ENCODE measurements at regions not wholly inside any gene's neighbourhood (a gene's known extent, or its start where the extent isn't known, plus 50 kb on each side); places are given as distances from the start of the nearest gene placed in this dataset.
A peak's percentile ranks its signal among the peaks of the same experiment; 100 is the strongest.
"Not testable (repeated sequence)": the region's sequence is repeated elsewhere in the genome, so short reads cannot be mapped to it uniquely, and the experiment has no call there.

GRCh38 chr10:63929831-63930467 lies 408.7 kb downstream of the REEP3 start:
- no peak for DNase-seq

DNA sequence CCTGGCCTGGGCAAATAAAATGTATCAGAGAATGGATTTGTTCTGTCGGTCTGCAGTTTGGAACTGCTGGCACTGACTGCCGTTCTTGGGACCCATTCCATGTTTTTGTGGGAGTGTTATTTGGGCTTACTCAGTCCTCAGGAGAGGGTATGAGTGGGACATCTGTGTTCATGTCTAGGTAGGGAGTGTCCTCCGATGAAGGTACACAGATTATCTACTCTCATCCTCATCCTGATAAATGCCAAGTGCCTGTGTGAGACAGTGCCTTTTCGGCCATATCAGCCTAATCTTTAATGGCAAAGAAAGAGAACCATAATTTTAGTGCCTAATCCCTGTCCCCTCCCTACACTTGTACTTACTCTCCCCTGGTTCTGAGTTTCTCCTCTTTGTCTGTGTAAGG lies 409.4 kb downstream of the REEP3 start:
- no peak for DNase-seq

DNA sequence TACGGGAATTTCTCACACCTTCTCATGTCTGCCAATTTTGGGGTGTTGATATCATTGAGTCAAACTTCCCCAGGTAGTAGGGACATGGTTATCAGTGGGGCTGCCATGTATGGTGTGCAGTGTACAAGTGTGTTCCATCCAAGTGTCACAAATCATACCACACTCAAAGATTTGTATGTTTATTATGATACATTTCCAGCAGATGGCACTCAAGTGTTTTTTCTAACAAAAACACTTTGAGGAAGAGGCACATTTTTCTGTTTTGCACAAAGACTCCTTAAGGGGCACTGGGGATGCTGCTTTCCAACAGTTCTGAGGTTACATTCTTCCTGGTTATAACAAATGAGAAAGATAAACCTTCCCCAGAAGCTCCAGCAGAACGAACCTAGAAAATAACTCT lies 414.5 kb downstream of the REEP3 start:
- DNase-seq = peak; percentile 83

DNA sequence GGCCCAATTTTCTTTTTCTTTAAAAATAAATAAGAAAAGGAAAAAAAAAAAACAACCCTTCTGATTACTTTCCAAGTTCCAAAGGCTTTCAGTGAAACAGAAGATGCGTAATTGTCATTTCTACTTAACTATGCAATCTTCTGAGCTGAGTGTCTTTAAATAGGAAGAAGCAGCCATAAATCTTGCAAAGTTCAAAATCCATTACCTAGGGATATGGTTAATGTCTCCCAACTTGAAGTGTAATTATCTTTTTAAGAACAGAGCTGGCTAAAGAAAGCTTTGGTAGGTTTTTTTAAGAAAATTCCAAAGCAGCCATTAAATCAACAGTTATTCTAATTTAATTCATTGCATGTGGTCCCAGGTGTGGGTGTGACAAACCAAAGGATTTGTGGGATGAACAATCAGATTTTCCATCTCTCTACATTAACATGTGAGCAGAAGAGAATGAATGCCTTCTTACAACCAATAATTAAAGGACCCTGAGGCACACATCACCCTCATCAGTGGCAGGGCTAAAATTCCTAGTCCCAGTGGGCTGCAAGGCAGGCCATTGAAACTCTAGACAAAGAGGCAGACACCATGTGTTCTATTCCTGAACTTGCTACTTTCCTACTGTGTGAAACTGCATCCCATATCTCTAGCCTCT lies 419.2 kb downstream of the REEP3 start:
- no peak for DNase-seq

- no peak for DNase-seq
Measured at GRCh38 chr10:63964406-63964805, 443.2 kb downstream of the REEP3 start.

DNA sequence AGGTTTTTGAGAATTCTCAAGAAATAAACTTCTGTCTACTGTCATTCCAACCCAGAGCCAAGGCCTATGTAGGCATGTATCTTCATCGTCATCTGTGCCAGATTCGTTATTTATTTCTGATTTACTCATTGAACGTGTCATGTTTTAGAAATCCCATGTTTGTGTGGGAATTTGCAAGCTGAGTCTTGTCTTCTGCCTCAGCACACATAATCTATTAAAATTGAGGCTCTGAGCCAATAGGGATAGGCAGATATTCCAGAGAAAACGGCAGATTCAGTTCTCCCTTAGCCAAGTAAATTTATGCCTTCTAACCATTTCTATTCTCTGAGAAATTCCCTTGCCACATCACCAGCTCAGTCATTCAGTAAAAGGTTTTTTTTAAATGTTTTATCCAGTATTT lies 444.6 kb downstream of the REEP3 start:
- no peak for DNase-seq

GRCh38 chr10:63972949-63973827 lies 452.0 kb downstream of the REEP3 start:
- no peak for DNase-seq

GRCh38 chr10:63976538-63976937 lies 455.3 kb downstream of the REEP3 start:
- peak; percentile 89 for DNase-seq

DNA sequence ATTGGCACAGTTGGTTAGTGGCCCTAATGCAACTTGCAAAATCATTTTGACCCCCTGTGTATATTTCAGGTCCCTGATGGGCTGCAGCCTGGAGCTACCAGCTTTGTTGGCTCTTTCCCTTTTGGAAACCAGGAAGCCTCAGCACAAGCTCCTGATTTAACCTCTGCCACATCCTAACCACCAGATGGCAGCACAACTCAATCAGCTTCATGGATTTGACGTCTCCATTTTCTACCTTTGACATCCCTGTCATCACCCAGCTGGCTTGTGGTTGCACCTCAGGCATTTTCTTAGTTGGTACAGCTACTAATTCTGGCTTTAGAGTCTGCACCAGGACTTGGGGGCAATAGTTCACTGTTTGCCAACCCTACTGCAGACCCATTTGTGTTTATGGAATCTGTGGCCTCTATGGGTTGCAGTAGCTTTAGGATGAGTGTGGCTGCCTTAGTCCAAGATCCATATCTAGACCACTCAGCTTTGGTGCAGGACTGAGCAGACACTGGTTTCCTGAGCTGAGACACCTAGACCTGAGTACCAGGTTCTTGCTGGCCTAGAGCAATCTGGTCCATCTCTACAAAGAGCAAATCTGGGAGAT lies 456.2 kb downstream of the REEP3 start:
- DNase-seq = peak; percentile 79

- peak; percentile 50 for DNase-seq
Measured at GRCh38 chr10:63980870-63981269, 459.7 kb downstream of the REEP3 start.

DNA sequence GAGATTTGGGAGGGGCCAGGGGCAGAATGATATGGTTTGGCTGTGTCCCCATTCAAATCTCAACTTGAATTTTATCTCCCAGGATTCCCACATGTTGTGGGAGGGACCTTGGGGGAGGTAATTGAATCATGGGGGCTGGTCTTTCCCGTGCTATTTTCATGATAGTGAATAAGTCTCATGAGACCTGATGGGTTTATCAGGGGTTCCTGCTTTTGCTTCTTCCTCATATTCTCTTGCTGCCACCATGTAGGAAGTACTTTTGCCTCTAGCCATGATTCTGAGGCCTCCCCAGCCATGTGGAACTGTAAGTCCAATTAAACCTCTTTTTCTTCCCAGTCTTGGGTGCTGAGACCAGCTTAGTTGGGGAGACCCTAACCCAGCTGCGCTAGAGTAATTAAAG lies 462.9 kb downstream of the REEP3 start:
- DNase-seq = not testable (repeated sequence)

DNA sequence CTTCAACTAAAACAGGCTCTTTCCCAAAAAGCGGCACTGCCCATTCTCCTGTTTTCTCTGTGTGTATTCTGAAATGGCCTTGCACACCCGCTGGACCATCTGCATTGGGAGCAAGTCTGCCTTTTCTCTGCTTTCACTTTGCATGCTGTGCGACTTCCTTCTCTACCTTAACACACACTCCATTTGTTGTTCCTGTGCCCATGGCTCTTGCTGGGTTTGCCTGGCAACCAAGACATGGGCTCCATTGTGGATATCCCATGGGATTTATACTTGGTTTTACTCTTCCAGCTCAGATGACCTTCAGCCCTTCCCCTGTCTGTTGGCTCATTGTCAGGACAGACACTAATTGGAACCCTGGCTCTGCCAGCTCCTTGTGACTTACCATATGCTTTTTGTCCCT lies 465.3 kb downstream of the REEP3 start:
- DNase-seq = no peak

DNA sequence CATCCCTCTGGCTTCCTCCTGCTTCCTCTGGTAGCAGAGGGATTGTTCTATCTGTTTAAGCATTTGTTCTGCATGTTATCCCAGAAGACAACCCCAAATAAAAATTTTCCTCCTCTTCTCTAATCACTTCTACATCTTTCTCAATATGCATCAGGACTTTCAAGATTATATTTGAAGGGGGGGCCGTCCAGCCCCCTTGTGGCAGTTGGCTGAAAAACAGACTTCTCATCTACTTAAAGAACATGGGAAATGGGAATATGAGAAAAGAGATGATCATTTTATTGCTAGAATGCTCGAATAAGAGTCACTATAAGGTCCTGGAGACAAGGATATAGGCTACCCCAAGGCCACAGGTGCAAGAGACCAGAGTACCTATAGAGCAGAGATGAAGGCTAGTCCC lies 466.0 kb downstream of the REEP3 start:
- DNase-seq = no peak

DNA sequence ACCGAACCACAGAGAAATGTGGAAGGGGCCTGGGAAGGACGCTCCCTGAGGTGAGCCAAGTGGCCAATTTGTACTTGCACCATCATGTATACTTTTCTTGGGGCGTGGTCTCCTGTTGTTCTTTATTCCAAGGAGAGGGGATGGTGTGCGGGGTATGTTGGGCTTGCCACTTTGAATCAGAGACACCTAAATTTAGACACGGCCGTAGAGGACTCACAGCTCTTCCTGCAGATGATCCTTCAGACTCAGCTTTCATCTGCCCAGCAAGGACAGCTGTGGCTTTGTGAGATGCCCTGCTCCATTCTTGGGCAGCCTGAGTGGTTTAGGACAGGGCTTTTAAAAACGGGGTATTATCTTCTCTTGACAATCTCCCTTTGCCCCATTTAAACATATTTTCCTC lies 473.2 kb downstream of the REEP3 start:
- no peak for DNase-seq

DNA sequence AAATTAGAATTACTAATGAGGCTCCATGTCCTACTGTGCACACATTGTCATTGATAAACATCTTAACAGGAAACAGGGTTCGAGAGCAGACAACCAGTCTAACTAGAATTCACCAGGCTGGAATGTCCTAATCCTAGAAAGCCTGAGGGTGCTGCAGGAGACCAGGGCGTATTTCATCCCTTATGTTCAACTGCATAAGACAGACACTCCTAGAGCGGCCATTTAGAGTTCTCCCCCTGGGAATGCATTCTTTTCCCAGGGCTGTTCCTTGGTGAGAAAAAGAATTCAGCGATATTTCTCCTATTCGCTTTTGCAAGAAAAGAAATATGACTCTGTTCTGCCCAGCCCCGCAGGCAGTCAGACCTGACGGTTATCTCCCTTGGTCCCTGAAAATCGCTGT lies 486.0 kb downstream of the REEP3 start:
- DNase-seq = no peak

- peak; percentile 21 for DNase-seq
Measured at GRCh38 chr10:64010711-64011110, 489.5 kb downstream of the REEP3 start.

DNA sequence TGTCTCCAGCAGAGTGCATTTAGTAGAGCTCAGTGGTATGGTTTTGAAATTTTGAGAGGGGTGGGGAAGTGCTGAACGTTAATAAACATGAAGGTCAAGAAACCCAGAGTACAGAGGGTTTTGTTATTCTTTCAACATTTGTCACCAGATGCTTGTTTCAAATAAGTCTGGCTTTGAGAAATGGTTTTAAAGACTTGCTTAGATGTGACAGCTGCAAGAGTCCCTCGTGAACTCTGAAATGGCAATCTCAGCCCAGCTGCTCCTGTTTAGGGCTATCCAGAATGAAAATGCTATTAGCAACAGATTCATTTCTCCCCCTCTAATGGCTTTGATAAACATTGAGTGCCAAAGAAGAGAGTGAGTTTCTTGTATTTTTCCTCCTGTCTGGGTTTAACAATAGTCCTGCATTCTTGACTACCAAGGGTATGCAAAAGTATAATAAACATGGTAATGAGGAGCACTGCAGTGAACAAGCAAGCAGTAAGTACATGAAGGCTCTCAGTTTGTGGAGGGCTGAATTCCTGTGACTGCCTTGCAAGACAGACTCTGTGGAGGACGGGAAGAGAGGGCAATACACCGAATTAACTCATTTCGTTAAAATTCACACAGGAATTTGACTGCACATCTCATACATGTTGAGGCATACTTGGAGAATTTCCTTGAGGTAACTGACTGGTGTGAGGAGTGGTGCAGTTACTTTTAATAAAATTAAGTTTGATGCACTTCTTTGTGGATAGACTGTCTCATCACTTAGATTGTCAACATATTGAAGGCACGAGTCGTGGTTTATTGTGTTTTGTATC lies 490.9 kb downstream of the REEP3 start:
- no peak for DNase-seq

- DNase-seq = peak; percentile 57
Measured at GRCh38 chr10:64014281-64014680, 493.1 kb downstream of the REEP3 start.

GRCh38 chr10:64023926-64024470 lies 502.8 kb downstream of the REEP3 start:
- DNase-seq = no peak

DNA sequence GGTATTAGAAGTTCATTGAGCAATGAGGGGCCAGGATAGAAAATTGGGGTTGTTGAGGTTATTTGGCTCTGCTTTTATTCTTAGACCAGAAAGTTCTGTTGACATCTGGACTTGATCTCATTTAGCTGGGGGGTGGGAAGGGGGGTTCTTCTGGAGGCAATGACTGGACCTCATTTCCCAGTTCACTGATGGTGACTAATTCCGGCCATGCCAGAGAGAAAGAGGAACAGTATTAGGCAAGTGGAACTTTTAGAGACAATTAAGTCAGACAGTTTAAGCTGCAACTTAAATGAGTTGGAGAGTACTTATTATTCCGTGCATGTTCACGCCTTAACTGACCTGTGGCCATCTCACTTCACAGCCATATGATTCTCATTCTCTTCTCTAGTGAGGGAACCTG lies 512.5 kb downstream of the REEP3 start:
- DNase-seq = no peak

DNA sequence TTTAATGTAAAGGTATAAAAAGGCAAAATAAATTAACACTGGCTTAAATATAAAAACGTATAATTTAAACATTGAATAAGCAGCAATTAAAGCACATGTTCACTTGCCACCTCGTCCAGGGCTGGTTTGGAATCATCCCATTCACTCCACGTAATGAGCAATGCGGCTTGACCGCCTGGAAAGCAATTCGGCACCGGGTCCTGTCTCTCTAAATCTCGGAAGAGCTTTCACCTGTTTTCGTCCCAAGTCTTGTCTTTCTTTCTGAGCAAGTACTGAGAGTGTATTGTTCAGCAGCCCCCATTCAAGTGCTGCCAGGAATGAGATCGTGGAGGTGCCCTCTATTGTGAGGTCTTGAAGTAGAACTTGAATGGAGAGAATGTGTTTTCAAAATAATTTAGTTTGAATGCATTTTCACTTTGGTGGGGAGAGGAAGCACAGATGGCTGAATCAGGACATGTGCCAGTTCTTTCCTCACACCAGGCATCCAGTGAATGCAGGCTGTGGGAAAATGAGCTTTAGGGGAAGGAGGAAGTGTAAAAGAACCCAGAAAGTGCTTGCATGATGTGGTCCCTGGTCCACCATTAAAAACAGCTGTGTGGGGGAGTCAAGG lies 515.2 kb downstream of the REEP3 start:
- peak; percentile 9 for DNase-seq

DNA sequence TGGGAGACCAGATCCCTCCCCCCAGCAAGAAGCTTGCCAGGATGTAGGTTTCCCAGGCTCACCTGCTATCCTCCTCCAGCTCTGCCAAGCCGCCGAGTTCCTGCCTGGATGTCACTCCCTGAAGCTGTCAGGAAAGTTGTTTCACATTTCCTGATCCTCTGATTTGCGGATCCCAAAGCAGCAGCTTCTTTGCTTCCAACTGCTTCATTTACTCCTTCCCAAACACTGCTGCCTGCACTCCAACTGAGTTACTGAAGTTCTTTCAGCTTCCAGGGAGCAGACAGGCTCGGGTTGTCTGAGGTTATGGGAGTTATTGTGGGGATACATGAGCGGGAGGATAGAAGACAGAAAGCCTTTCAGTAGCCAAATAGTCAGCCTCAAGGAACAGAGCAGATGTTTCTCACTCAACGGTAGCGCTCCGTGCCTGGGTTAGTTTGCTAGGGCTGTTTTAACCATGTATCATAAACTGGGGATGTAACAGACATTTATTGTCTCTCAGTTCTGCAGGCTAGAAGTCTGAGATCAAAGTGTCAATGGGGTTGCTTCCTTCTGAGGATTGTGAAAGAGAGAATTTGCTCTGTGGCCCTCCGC lies 516.0 kb downstream of the REEP3 start:
- DNase-seq = no peak
